ENCODE measurements at regions not wholly inside any gene's neighbourhood (a gene's known extent, or its start where the extent isn't known, plus 50 kb on each side); places are given as distances from the start of the nearest gene placed in this dataset.

DNA sequence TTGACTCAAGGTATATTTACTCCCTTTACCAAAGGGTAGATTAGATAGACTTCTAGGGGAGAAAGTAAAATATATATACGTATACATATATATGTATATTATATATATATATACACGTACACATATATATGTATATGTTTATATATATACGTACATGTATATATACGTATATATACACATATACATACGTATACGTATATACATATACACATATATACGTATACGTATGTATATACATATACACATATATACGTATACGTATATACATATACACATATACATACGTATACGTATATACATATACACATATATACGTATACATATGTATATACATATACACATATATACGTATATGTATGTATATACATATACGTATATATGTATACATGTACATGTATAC lies 430.5 kb upstream of the ANO3 start:
- DNase-seq: no peak

GRCh38 chr11:25902476-25902875 lies 429.5 kb upstream of the ANO3 start:
- no peak for DNase-seq

DNA sequence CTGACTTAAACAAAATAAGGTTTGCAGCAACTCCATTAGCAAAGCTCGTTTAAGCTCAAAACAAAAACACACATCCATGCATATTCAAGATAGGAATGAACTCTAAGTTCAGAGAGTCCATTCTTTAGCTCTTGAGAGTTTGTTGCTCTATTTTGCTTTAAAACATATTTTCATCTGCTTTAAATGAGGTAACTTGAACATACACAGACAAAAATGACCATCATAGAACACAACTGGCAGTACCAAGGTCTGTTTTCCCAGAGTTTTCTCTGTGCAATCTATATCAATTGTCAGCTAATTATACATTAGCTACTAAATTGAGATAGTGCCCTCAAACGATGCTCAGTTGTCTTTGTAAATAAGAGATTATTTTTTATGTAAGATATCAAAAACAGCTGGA lies 423.2 kb upstream of the ANO3 start:
- DNase-seq: no peak

- no peak for DNase-seq
These were observed 421.8 kb upstream of the ANO3 start for GRCh38 chr11:25910086-25910485.

GRCh38 chr11:25920356-25920755 lies 411.6 kb upstream of the ANO3 start:
- no peak for DNase-seq

DNA sequence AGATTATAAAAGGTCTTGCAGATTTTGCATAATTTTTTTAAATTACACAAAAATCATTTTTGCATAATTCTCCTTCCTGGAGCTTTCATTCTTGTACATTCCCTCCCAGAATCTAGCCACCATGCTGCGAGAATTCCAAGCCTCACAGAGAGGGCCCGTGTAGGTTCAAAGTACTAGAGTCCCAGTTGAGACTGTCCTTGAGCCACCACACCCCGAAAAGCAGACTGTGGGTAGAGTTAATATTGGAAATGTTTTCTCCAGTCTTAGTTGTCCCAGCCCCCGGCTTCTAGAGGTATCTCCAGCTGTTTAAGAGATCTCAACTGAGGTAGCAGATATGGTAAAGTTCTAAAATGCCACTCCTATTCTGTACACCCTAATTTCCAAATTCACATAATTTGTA lies 407.3 kb upstream of the ANO3 start:
- no peak for DNase-seq

GRCh38 chr11:25925359-25925758 lies 406.6 kb upstream of the ANO3 start:
- no peak for DNase-seq

- no peak for DNase-seq
These were observed 404.4 kb upstream of the ANO3 start for GRCh38 chr11:25927411-25927953.

DNA sequence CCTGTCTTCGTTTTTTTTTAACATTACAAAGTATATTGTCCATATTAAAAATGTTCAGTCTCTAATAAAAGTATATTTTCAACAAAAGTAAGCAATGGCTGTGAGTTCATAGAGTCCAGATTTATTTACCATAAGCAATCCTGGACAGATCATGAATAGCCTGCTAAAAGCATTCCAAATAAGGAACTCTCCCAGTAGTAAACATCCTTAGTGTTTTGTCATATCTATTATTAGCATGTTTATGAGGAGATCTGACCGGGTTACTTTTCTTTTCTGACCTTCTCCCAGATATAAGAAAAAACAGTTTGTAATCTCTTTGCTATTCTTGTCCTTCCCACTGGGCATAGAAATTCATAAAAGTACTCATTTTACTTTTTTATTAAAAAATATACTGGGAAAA lies 403.9 kb upstream of the ANO3 start:
- DNase-seq: no peak

DNA sequence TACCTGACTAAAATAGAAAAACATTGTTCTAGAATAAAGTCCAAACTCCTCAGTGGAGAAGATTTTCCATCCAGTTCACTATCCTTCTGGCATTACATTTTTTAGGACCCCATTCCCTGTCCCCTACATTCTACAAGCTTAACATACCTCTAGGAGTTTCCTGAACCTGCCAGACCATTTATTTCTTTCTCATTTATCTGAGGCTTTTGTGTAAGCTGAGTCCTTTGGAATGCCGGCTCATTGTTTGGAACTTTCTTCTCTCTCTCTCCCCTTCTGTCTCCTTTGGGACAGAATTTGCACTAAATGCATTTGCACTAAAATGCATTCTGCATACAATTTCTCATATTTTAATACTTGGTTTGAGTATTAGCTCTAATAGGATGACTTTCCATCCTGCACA lies 393.0 kb upstream of the ANO3 start:
- DNase-seq: no peak

GRCh38 chr11:25939691-25940090 lies 392.2 kb upstream of the ANO3 start:
- no peak for DNase-seq

DNA sequence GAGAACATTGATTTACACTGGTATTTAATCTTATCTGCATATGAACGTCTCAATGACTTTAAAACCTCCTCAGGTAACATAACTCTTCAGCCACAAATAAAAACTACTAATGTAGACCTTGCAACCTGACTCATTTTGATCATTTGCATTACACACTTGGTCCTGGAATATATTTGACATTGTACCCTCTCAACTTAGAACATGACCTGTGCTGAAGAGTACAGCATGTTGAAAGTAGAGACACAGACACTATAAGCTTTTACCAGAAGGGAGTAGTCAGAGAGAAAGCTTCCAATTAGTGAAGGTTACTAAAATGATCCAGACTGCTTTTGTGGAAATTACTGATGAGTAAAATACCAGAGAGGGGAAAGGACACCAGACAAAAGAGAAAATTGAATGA lies 390.6 kb upstream of the ANO3 start:
- no peak for DNase-seq

DNA sequence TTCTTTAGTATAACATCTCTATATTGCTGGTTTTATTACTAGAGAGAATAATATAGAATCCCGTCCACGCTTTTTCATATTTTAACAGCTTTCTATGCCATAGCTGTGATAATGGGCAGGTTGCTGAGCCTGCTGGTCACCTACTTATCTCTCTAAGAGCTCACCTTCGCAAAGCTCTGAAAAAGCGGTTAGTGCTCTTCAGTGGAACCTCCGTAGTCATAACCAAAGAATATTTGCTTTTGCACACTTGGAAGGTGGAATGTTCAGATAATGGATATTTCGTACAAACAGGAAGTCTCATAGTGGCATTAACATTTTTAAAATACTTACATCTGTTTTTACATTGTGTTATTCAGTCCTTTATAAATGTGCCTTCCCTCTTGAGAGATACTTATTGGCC lies 388.9 kb upstream of the ANO3 start:
- DNase-seq: no peak

DNA sequence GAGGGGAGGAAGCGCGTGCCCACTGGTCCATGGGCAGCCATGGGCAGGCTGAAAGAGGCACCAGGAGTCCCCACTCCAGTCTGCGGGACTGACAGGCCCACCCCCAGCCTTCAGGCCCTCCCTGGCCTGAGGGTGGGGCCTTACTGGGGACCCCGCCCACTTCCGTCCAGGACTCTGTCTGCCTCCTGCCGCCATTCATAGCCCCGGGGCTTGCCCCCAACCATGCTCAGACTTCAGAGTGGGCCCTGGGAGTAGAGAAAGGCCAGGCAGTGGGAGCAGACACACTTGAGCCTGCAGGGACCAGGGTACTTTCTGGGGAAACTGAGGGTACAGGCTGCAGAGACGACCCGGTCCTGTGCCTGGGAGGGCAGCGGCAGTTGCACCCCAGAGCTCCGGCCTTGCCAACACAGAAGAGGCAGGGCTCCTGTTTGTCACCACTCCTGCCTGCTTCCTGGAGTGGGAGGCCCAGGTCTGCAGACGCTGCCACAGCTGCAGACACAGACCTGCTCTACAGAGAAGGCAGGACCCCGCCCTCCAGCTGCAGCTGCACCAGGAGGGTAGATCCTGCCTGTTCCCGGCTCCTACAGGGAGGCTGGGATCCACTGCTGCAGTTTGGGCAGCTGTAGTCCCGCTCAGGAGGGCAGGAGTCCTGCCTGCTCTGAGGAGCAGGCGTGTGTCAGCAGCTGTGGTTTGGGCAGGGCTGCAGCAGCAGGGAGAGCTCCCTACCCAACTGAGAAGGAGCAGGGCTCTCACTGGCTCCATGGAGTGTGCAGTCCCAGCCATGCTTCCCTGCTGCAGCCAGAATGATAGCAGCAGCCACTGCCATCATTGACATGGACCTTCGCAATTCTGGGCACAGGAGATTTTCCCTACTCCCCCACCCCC lies 387.9 kb upstream of the ANO3 start:
- DNase-seq: no peak

DNA sequence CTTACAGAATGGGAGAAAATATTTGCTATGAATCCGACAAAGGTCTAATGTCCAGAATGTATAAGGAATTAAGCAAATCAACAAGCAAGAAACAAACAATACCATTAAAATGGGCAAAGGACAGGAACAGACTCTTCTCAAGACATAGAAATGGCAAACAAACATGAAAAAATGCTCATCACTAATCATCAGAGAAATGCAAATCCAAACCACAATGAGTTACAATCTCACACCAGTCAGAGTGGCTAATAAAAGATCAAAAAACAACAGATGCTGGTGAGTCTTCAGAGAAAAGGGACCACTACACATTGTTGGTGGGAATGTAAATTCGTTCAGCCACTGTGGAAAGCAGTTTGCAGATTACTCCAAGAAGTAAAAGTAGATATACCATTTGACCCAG lies 382.0 kb upstream of the ANO3 start:
- no peak for DNase-seq

- no peak for DNase-seq
These were observed 378.9 kb upstream of the ANO3 start for GRCh38 chr11:25953006-25953405.

DNA sequence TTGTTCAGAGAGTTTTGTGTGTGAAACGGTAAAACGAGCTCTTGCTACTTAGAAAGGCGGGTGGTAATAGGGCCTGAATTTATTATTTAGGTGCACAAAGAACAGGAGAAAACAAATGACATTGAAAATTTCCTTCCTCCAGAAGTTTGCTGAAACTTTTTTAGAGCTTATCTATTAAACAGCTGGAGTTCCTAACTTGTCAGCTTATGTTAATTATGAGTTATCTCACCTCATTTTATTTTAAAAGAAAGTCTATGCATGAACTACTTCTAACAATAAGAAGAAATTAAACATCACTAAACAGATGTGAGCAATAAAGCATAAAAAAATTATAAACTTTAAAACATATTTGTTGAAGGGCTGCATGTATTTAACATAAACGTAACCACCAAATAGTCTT lies 373.9 kb upstream of the ANO3 start:
- DNase-seq: no peak

DNA sequence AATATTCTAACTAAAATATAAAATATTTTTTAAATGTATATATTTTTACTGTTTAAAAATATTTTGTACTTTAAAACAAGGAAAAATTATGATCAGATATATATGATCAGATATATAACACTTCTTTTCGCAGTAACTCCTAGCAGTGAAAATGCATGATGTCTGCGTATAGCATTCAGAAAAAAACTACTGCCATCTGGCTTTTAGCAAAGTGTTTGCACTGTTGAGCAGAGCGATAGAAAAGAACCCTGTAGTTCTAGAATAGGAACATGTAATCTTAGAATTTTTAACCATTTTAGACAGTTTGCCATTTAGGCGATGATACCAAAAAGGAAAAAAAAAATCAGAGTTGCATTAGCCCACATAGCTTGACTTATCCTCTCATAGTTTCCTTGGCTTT lies 370.4 kb upstream of the ANO3 start:
- no peak for DNase-seq

GRCh38 chr11:25970726-25971508 lies 361.0 kb upstream of the ANO3 start:
- no peak for DNase-seq

DNA sequence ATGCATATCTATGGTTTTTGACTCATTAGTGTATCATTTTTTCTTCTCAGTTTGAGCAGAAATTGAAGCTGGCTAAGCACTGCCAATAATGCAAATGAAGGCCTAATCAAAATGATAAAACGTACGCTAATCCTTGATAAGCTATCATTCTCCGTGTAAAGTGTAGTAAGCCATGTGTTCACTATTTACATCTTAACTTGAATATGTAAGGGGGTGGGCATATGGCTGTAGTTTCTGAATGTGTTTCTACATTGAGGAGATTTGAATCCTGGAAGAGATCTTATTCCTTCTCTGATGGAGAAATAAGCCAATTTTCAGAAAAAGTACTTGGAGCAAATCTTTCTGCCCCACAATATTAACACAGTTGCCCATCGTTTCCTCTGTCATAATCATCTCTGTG lies 351.8 kb upstream of the ANO3 start:
- no peak for DNase-seq

DNA sequence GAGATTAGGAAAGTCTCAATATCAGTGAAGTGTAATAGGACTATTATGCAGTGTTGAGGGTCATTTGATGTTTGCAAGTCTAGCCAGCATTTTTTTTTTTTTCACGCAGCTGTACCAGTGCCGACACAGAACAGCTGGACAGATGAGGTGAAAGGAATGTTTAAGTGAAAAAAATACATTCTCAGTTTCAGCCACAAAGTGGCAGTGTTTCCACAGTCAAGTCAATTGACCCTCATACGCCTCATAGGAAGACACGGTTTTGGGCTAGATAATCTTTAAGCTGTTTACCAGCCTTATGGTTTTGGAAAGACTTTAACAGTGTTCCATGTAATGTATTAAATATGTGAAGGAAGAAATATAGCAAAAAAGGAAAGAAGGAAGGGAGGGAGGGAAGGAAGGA lies 349.9 kb upstream of the ANO3 start:
- no peak for DNase-seq

DNA sequence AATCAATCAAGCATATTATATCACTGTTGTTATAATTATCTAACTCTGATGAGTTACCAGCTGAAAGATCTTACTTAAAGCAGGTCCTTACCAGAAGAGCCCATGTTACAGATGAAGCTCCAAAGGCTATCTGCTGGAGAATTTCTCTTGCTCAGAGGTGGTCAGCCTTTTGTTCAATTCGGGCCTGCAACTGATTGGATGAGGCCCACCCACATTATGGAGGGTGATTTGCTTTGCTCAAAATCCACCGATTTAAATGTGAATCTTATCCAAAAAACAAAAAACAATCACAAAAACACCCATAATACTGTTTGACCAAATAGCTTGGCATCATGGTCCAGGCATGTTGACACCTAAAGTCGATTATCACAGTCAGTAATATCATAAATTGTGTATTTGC lies 348.6 kb upstream of the ANO3 start:
- no peak for DNase-seq

GRCh38 chr11:25988178-25988577 lies 343.8 kb upstream of the ANO3 start:
- DNase-seq: peak; percentile 63

DNA sequence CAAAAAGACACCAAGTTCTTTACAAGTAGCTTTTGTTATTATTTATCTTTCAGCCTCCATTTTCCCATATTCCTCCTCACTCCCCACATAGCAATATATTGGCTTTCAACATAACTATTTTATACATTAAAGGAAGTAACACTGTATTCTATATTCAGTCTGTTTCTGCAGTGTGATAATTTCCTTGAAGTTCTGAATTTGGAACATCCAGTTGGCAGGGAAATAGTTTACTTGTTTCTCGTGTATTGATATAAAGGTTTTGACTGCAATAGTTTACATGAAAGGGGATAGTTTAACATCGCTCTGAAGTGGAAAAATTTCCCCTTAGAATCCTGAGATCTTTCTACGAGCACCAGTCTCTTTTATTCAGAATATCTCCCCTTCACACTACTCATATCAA lies 341.5 kb upstream of the ANO3 start:
- no peak for DNase-seq
